MM.1S (cell line): ENCODE measurements at regions not wholly inside any gene's neighbourhood (a gene's known extent, or its start where the extent isn't known, plus 50 kb on each side); places are given as distances from the start of the nearest gene placed in this dataset.

Source experiments
- CTCF ChIP-seq: fragments of 300-600 bp; sonication (generic); IDR thresholded peaks from 2 replicates; pipeline ENCODE4 v1.5.1; 2016; ENCODE audit warnings: antibody characterized with exemption, low read length, mixed read lengths
- EZH2phosphoT487 ChIP-seq: fragments of 300-600 bp; sonication (generic); IDR thresholded peaks from 2 replicates; pipeline ENCODE4 v1.6.1; 2018; ENCODE audit warnings: antibody characterized with exemption, low read length

GRCh38 chr5:174358276-174358675 is 312.8 kb downstream of the NSG2 start:
- TF ChIP-seq EZH2phosphoT487 (no peak), CTCF (no peak)
